Heart right ventricle (tissue), 16 donors: ENCODE measurements at regions not wholly inside any gene's neighbourhood (a gene's known extent, or its start where the extent isn't known, plus 50 kb on each side); places are given as distances from the start of the nearest gene placed in this dataset.
A peak's percentile ranks its signal among the peaks of the same experiment; 100 is the strongest.
"Not testable (repeated sequence)": the region's sequence is repeated elsewhere in the genome, so short reads cannot be mapped to it uniquely, and the experiment has no call there.

Experiments
- ATAC-seq, 8 donors: fragments of 200-7000 bp; cut with Tn5 transposase; one replicate each; pipeline ENCODE4 v1.9.1; 2020; ENCODE audit warnings: mild to moderate bottlenecking in 8 of 8, moderate library complexity in 8 of 8, moderate number of reproducible peaks in 1 of 8
- DNase-seq, 2 donors: peaks; one replicate each; pipeline ENCODE4 v3.0.0-alpha.2; 2020
- H3K27ac ChIP-seq, 10 donors: fragments of 200-600 bp; sonication (generic) in 2 of 10; one replicate each; pipeline versions ENCODE4 v1.5.0 to v1.8.0; 2020 to 2022; ENCODE audit warnings: mild to moderate bottlenecking in 3 of 10
- H3K27me3 ChIP-seq, 7 donors: fragments of 200-600 bp; one replicate each; pipeline ENCODE4 v1.8.0; 2021 to 2022; ENCODE audit warnings: mild to moderate bottlenecking in 2 of 7
- H3K36me3 ChIP-seq, 9 donors: fragments of 200-600 bp; sonication (generic) in 1 of 9; one replicate each; pipeline versions ENCODE4 v1.5.0 to v1.8.0; 2020 to 2022; ENCODE audit warnings: mild to moderate bottlenecking in 2 of 9
- H3K4me1 ChIP-seq, 9 donors: fragments of 200-600 bp; sonication (generic) in 1 of 9; one replicate each; pipeline versions ENCODE4 v1.5.0 to v1.8.0; 2020 to 2022; ENCODE audit warnings: mild to moderate bottlenecking in 4 of 9
- H3K4me3 ChIP-seq, 10 donors: fragments of 200-600 bp; sonication (generic) in 2 of 10; one replicate each; pipeline versions ENCODE4 v1.5.0 to v1.8.0; 2020 to 2022; ENCODE audit warnings: mild to moderate bottlenecking in 7 of 10, moderate library complexity in 2 of 10
- H3K9me3 ChIP-seq, 11 donors: fragments of 200-600 bp in 10 of 11; sonication (generic) in 2 of 11; one replicate each; pipeline versions ENCODE4 v1.5.0 to v1.8.0; 2013 to 2022; ENCODE audit warnings: mild to moderate bottlenecking in 2 of 11, control low read depth in 1 of 11, moderate library complexity in 1 of 11
- WGBS, 2 donors: extraction: QIAGEN DNeasy Blood & Tissue Kit; methylation state at CpG; one replicate each; pipeline ENCODE4 v1.1.7; 2013; ENCODE audit warnings: inconsistent platforms in 1 of 2; 5-methylcytosine and 5-hydroxymethylcytosine counted together
- intact Hi-C, 10 donors: fragments of 100-400 bp; cut with DNase I; formaldehyde crosslinking; loops; one replicate each; pipeline versions ENCODE4 v1.11.1 to v1.14.2; 2022
- TF ChIP-seq, protein P1 (sequence below), 9 donors: fragments of 200-600 bp; sonication (generic) in 2 of 9; IDR thresholded peaks; one replicate each; pipeline versions ENCODE4 v1.5.0 to v1.8.0; 2021 to 2022; ENCODE audit warnings: antibody characterized with exemption in 9 of 9, mild to moderate bottlenecking in 5 of 9, moderate library complexity in 1 of 9
- donor health status: Arrhythmogenic right ventricular cardiomyopathy.
- donor health status: ischemic (EF 13 %, LVEDD 7.1; RV severe dilation, severe dysfunction).
- donor health status: healthy with polysubstance abuse.
- donor health status: DM: no; HTN: yes; CAD: no.
- donor health status: DM: no; HTN: no; CAD: no.
- donor health status: ischemic (EF 25% LVEDD 6.9; RV normal size, moderate dysfunction).
- donor health status: ischemic (EF 25% LVEDD 5.7; RV mildly dilated, moderate dysfunction).
- donor health status: healthy.
- donor health status: DM: yes; HTN: yes; CAD: no.
- donor health status: Ischemic cardiomyopathy.
- donor health status: ischemic (EF 35%, LVEDD 5.7; RV mildly dilated, moderate dysfunction).
- donor health status: nonischemic (EF 11% LVEDD 7.7; RV severe dilation, severe dysfunction).
- donor health status: DM: yes; HTN: yes; CAD: no.
- donor health status: PGD.
- donor health status: ischemic (EF 29% LVEDD 5.4; RV normal size, mild dysfunction).
- donor health status: nonischemic (EF 23%, LVEDD 6.1; RV moderate dilation, normal function).

DNA sequence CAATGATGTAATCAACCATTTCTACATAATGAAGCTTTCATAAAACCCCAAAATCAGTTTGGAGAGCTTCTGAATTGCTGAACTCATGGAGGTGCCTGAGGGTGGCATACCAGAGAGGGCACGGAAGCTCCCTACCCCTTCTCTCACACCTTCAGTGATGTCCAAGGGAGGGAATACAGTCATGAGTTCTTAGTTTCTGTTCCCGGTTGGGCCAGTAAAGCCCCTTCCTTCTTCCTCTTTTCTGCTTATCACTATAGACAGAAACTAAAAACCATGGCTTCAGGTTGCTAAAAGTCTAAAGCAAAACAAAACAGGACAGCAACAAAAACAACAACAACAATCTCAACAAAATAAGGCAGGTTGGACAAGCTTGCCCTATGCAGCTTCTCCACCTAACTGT, 260.0 kb downstream of the SPATA31A6 start:
- ATAC-seq, H3K4me3 ChIP-seq, H3K9me3 ChIP-seq, DNase-seq, H3K27me3 ChIP-seq, H3K27ac ChIP-seq, intact Hi-C loops, H3K36me3 ChIP-seq, H3K4me1 ChIP-seq: not testable (repeated sequence)
- WGBS, 2 donors, result 56 to 81% methylated on average over 2 of the region's 2 CpGs

- ATAC-seq, H3K9me3 ChIP-seq, H3K4me1 ChIP-seq, H3K27me3 ChIP-seq, DNase-seq, H3K27ac ChIP-seq, H3K4me3 ChIP-seq, intact Hi-C loops, H3K36me3 ChIP-seq: not testable (repeated sequence)
- WGBS, 2 donors, result 84 to 91% methylated on average over 2 of the region's 2 CpGs
These were observed 278.0 kb downstream of the SPATA31A6 start for GRCh38 chr9:42461436-42461835.

DNA sequence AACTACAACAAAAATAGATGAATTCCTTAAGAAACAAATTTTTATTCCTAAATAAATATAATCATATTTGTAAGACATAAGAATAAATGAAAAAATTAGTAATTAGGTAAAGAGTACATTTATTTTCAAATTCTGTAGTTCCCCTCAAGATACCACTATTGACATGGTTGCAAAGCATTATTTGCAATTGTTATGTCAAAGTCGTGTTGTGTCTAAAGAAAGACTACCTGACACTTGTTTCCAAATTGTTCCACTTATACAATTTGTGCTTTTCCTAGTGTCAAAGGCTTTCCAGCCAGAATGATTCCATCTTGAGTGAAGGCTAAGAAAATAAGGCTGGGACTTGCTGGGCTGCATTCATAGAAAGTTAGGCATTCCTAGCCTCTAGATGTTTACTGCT, 278.4 kb downstream of the SPATA31A6 start:
- H3K9me3 ChIP-seq, H3K27me3 ChIP-seq, DNase-seq, intact Hi-C loops, H3K36me3 ChIP-seq, H3K27ac ChIP-seq, H3K4me3 ChIP-seq, ATAC-seq, H3K4me1 ChIP-seq: not testable (repeated sequence)
- 64 to 77% methylated on average over 1 of the region's 1 CpG for WGBS, 2 donors

DNA sequence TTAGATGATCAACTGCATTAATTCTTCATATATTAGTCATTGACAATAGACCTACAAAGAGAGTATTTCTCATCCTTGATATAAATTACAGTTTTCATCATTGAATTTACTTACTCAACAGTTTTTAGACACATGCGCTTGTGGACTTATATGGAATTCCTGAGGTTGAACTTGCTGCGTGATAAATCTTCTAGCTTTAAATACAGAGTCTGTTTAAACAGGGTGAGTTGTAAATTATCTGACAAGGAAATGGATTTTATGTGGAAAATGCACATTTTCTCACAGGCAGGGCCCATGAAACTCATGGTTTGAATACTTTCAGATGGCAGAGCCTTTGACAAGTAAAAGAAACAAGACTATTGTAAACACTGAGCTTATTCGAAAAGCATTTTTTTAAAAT, 280.5 kb downstream of the SPATA31A6 start:
- ATAC-seq, H3K36me3 ChIP-seq, H3K27me3 ChIP-seq, H3K9me3 ChIP-seq, intact Hi-C loops, H3K4me3 ChIP-seq, DNase-seq, H3K4me1 ChIP-seq, H3K27ac ChIP-seq: not testable (repeated sequence)
- whole genome bisulfite sequencing, 2 donors, result 73 to 80% methylated on average over 3 of the region's 3 CpGs

DNA sequence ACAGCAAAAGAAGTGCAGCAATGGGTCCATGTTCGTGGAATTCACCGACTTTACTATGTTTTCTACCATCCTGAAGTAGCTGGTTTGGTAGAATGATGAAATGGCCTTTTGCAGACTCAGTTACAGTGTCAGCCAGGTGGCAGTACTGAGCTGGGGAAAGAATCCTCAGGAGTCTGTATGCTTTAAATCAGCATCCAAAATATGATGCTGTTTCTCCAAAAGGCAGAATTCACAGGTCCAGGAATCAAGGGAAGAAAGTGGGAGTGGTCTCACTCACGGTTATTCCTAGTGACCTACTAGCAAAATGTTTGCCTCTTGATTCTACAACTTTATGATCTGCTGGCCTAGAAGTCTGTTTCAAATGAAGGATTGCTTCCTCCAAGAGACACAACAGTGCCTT, 287.1 kb downstream of the SPATA31A6 start:
- H3K4me1 ChIP-seq, H3K27me3 ChIP-seq, intact Hi-C loops, H3K4me3 ChIP-seq, H3K9me3 ChIP-seq, H3K36me3 ChIP-seq, ATAC-seq, DNase-seq, H3K27ac ChIP-seq: not testable (repeated sequence)
- TF ChIP-seq, protein P1, sequence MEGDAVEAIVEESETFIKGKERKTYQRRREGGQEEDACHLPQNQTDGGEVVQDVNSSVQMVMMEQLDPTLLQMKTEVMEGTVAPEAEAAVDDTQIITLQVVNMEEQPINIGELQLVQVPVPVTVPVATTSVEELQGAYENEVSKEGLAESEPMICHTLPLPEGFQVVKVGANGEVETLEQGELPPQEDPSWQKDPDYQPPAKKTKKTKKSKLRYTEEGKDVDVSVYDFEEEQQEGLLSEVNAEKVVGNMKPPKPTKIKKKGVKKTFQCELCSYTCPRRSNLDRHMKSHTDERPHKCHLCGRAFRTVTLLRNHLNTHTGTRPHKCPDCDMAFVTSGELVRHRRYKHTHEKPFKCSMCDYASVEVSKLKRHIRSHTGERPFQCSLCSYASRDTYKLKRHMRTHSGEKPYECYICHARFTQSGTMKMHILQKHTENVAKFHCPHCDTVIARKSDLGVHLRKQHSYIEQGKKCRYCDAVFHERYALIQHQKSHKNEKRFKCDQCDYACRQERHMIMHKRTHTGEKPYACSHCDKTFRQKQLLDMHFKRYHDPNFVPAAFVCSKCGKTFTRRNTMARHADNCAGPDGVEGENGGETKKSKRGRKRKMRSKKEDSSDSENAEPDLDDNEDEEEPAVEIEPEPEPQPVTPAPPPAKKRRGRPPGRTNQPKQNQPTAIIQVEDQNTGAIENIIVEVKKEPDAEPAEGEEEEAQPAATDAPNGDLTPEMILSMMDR (IDR thresholded peaks at IDR 0.05), result peak; percentile 7 to 63 (median 48)
- WGBS, 2 donors, result 33 to 54% methylated on average over 3 of the region's 3 CpGs

GRCh38 chr9:42490989-42491388, 307.5 kb downstream of the SPATA31A6 start:
- DNase-seq, intact Hi-C loops, H3K27me3 ChIP-seq, ATAC-seq, H3K4me3 ChIP-seq, H3K27ac ChIP-seq, H3K9me3 ChIP-seq, H3K4me1 ChIP-seq, H3K36me3 ChIP-seq: not testable (repeated sequence)
- WGBS, 2 donors, result 47 to 69% methylated on average over 1 of the region's 2 CpGs

DNA sequence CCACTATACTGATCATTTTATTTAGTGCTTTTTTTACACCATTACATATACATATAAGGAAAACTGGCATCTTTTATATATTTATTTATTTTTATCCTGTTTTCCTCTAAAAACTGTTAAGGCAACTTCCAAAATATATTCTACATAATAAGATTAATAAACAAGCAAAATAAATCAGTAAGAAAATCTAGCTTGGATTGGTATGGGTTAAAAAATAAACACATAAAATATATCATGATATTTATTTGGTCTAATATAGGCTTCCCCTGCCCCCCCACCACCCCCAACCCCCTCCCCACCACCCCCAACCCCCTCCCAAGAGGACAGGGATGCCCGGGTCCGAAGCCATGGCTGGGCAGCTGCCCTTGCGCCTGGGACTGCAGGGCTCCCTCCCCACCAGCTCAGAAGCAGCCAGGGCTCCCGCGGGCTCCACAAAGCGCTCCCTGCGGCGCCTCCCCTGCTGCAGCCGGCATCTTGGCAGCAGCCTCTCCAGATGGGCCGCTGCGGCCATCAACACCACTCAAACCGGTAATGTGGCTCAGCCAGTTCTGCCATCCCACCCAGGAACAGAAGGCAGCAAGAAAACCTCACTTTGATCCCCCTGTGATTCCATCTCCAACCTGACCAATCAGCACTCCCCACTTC, 319.3 kb downstream of the SPATA31A6 start:
- H3K9me3 ChIP-seq, DNase-seq, H3K27ac ChIP-seq, intact Hi-C loops, ATAC-seq, H3K36me3 ChIP-seq, H3K27me3 ChIP-seq, H3K4me1 ChIP-seq, H3K4me3 ChIP-seq: not testable (repeated sequence)
- WGBS, 2 donors, result 84 to 91% methylated on average over 12 of the region's 12 CpGs

- H3K27me3 ChIP-seq, intact Hi-C loops, ATAC-seq, DNase-seq, H3K36me3 ChIP-seq, H3K4me3 ChIP-seq, H3K27ac ChIP-seq, H3K4me1 ChIP-seq, H3K9me3 ChIP-seq: not testable (repeated sequence)
- 21 to 22% methylated on average over 2 of the region's 2 CpGs for WGBS, 2 donors
These were observed 324.7 kb downstream of the SPATA31A6 start for GRCh38 chr9:42508111-42508510.

DNA sequence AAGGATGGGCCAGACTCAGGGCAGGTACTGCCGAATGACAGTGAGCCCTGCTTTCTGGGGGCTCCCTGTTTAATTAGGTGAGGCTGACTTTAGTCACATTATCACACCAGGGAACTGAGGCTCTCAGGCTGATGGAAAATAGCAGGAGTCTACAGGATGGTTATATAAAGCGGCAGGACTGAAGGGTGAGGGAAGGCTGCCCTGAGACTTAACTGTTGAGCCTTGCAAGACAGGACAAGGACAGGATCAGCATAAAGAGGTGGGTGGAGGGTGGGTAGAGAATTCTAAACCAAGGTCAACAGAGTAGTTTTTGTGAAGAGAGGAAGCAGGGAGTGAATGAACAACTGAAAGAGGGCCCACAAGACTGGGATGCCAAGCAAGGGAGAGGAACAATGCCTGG, 330.1 kb downstream of the SPATA31A6 start:
- H3K27me3 ChIP-seq, H3K36me3 ChIP-seq, H3K4me1 ChIP-seq, intact Hi-C loops, H3K4me3 ChIP-seq, ATAC-seq, H3K27ac ChIP-seq, H3K9me3 ChIP-seq, DNase-seq: not testable (repeated sequence)
- WGBS, 2 donors, result no CpG with 5 or more reads among the region's 2 CpGs

GRCh38 chr9:42534325-42534983, 351.0 kb downstream of the SPATA31A6 start:
- WGBS, 2 donors, result 75 to 81% methylated on average over 12 to 13 of the region's 13 CpGs
- H3K4me3 ChIP-seq, DNase-seq, H3K27ac ChIP-seq, H3K36me3 ChIP-seq, ATAC-seq, H3K27me3 ChIP-seq, H3K9me3 ChIP-seq, intact Hi-C loops, H3K4me1 ChIP-seq: not testable (repeated sequence)
